GM18499 (cell line): ENCODE measurements at regions not wholly inside any gene's neighbourhood (a gene's known extent, or its start where the extent isn't known, plus 50 kb on each side); places are given as distances from the start of the nearest gene placed in this dataset.
A peak's percentile ranks its signal among the peaks of the same experiment; 100 is the strongest.

ENCODE experiments used
- ATAC-seq: cut with Tn5 transposase; IDR thresholded peaks from one replicate; pipeline ENCODE4 v1.9.1; 2021; ENCODE audit warnings: moderate number of reproducible peaks; ENCODE audit not compliant: insufficient read depth, unreplicated experiment

DNA sequence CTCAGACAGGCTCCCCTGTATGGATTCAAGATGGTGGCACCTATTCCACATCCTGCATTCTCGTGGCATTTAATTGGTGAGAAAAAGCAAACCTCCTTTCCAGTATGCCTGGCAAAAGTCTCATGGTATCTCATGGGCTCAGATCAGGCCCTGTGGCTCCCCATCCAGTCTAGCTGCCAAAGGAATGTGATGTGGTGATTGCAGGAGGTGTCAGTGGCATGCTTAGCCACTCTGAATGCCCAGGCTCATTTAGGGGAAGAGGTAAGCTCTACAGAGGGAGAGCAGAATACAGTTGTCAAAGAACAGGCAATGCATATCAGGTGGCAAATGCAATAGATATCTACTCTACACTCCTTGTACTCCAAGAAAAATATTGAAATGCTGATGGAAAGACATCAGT, 146.7 kb downstream of the SPATA19 start:
- no peak for ATAC-seq

DNA sequence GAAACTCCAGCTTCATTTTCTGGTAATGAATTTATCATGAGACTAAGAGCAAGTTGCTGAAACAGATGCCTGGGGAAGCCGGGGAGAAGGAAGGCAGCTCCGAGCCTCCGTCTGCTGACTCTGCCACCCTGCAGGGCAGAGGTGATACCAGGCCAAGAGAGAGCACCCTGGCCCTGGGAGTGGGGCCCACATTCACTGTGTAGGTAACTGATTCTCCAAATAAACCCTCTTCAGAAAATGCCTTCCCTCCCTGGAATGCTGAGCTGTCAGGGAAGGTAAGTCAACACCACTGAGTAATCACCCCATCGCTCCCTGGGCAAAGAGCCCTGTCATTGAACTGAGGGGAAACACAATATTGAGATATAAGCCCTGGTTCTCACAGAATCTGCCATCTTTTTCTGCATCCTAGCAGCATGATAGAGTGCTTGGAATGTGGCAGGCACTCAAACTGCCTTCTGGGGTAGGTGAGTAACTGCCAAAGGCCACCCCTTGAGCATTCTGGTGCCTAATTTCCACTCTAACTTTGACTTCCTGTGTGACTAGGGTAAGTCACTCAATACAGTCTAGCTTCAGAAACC, 147.6 kb downstream of the SPATA19 start:
- ATAC-seq = no peak

DNA sequence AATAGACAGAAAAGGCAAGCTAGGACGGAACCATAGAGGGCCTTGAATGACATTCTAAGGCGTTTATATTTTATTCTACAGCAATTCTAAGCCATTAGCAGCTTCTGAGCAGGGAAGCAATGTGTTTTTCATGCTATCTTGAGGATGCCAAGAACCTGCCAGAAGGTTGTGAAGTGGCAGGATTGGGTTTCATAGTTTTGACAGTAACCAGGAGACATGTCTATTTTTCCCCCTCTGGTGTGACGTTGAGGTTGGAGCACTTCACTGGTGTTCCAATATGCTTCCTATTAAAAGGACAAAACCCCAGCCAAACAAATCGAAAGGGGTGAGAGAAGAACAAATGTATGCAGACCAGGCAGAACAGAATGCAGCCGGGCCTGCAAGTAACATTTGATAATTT, 148.2 kb downstream of the SPATA19 start:
- no peak for ATAC-seq

DNA sequence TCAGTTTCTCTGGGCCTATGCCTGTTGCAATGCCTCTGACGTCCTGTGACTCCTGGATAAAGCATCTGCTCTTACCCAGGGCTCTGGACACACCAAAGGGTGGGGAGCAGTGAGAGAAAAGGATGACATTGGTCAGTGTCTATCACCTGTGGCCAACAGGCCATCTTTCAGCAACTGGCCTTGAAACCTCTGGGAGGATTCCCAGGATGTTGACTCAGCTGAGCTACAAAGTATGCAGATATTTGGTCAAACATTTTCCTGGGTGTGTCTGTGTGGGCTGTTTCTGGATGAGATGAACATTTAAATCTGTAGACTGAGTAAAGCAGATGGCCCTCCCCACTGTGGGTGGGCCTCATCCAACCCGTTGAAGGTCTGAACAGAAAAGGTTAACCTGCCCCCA, 149.9 kb downstream of the SPATA19 start:
- no peak for ATAC-seq

DNA sequence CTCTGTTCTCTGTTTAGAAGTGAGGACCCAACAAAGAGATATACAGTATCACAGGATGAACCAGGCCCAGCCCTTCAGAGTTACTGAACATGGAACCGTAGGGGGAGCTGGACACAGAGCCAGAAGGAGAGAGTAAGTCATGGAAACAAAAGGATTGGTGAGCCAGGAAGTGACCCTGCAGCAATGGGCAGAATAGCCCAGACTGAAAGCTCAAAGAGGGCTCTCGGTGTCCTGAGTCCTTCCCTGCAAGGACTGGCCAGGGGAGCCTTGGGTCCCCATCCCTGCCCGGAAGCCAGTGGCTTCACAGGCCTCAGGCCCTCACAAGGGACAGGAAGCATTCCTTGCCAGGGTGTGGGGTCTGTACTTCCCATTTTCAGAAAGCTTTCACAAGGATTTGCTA, 150.6 kb downstream of the SPATA19 start:
- ATAC-seq = no peak

DNA sequence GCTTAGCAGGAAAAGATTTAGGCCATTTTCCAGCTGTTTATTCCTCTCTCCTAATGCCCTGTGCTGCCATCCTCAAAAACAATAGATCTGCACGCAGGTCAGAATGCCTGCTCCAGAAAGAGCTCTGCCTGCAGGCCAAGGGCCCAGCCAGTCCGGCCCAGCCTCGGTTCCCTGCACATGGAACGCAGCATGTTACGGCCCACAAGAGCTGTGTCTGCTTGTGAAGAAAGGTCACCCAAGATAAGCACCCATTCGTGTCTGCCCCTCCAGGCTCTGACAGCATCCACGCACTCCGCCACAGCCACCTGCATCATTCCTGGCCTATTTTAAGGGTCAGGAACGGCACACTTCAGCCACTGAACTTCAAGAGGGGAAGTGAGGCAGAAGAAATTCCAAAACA, 152.2 kb downstream of the SPATA19 start:
- ATAC-seq = no peak

DNA sequence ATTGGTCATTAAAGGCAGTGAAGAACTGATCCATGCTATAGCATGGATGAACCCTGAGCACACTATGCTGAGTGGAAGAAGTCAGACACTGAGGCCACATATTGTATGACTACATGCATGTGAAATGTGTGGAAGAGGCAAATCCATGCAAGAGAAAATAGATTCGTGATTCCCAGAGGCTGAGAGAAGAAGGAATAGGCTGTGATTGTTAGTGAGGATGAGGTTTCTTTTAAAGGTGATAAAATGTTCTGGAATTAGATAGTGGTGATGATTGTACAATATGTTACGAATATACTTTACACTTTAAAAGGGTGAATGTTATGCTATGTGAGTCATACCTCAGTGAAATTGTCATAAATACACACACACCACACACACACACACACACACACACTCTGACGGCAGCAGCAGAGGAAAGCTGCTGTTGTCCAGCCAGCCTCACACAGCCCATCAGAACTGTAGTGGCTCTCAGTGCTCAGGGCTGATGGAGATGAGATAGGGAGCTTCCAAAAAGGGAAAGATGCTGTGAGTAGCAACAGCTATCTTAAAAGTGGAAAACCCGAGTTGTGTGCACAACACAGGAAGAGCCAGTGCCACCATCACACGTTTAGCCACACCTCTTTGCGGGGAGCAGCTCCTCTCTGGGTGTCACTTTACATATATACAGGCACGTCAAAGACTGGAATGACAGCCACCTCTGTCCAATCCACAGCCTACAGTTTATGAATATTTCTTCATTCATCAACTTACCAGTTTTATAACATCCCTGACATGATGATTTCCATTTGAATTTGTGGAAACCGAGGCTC, 153.0 kb downstream of the SPATA19 start:
- ATAC-seq = no peak

DNA sequence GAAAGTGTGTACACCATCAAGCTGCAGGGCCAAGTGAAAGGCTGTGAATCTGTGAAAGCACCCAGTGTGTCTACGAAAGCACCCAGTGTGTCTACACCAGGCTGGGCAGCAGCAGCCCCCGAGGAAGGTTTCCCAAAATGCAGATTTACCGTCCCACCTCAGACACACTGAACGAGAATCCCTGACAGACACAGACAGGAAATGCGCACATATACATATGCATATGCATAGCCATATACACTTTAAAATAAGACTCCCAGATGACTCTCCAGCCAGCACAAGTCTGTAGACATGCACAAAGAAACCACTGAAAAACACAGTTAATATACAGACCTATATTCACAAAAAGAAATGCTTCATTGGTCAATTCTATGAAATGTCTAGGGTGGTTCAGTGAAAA, 155.5 kb upstream of the OPCML start:
- no peak for ATAC-seq

DNA sequence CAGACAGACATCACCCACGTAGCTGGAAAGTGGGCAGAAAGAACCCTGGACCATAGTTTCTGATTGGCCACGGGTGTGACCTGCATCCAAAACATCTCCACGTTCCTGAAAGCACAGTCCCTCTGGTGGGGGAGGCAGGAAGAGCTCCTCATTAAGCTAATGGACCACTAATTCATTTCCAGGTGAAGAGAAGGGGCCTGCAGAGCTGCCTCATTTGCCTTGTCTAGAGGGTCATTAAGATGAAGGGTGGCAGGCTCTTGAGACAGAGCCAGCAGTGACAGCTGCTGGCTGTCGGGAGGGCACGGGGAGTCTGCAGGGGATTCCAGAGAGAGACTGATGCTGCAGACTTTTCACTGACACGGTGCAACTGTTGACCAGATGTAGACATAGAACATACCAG, 149.6 kb upstream of the OPCML start:
- ATAC-seq = no peak

DNA sequence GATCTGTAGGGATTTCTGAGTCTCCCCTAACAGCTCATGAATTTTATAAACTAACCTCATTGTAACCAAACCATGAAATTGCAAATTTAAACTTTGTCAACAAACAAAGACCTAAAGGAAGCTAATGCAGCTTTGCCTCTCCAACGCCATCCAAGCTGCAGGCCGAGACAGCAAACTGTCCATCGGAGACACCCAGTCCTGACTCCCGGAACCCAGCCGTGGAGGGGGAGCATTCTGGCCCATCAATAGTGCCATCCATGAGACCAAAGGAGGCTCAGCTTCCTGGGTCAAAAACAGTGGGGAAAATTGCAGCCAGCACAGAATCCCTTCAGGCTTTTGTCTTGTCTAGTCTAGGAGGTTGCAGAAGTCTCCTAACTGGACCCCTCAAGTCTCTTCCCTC, 147.6 kb upstream of the OPCML start:
- no peak for ATAC-seq

DNA sequence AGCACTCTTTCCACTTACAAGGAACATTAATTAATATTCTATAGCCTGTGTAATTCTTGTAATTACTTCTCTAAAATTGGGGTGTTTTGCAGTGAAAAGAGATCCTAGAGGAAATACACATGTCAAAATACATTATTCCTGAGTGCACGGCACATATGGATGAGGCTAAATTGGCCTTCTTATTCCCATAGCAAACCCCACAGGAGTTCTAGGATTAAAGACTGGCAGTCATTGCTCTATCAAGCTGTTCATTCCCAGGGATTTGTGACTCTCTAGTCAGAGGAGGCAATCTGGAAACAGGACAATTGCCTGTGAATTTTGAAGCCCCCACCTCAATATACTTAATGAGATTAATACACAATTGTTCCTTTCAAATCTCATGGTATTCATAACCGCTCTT, 145.9 kb upstream of the OPCML start:
- no peak for ATAC-seq

DNA sequence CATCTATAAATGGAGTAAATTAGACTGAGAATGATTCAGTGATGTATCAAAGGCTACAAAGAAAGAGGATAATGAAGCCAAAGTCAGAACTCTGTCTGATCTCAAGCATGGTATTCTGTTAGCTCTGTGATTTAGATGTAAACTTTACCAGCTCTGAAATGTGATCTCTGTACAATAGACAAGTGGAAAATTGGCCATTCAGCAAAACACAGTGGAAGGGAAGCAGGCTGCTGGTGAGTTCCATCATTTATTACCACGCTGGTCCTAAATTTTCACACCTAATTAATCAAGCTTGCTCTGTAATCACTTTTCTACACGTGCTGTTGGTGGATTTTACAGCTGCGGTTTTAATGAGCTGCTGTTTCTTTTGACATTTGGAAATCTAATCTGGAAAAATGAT, 145.1 kb upstream of the OPCML start:
- no peak for ATAC-seq

DNA sequence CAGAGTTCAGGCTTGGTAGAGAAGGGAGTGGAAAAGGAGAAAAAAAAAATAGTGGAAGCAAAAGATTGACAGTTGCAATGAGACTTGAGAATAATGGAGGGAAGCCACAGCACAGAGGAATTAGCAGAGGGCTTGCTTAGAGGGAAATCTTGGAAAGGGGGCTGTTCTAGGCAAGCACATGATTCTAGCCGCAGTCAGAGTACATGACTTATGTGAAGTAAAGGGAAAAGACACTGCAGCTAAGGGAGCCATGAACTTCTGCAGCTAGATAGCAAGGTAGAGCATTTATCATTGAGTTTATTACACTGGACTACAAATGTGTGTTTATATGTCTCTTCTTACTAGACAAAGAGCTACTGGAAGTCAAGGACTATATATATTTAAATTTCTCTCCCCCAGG, 144.0 kb upstream of the OPCML start:
- no peak for ATAC-seq

DNA sequence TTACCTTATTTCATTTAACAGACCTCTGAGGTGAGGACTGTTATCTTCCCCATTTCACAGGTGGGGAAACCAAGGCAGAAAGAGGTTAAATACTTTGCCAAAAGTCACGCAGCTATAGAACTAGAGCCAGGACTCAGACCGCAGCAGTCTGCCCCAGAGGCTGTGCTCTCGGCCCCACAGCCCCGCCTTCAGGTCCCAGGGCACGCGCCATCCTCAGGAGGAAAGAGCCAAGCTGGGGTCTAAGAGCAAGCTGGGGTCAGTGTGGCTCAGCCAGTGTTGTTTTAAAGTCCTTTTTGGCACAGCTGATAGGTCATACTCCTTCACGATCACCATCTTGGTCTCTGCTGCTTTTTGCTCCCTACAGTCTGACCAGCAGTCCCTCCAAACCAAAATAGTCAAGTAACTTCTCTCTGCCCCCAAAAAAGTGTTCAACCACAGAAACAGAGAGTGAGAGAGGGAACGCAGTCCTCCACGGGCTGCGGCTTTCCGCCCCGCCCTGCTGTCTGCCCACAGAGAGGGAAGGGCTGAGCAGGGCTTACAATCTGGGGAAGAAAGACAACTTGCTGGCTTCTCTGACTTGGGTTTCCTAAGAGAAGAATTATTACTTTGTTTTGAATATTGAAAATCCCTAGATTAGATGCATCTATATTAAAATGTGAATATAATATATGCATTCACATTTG, 137.2 kb upstream of the OPCML start:
- ATAC-seq = no peak

DNA sequence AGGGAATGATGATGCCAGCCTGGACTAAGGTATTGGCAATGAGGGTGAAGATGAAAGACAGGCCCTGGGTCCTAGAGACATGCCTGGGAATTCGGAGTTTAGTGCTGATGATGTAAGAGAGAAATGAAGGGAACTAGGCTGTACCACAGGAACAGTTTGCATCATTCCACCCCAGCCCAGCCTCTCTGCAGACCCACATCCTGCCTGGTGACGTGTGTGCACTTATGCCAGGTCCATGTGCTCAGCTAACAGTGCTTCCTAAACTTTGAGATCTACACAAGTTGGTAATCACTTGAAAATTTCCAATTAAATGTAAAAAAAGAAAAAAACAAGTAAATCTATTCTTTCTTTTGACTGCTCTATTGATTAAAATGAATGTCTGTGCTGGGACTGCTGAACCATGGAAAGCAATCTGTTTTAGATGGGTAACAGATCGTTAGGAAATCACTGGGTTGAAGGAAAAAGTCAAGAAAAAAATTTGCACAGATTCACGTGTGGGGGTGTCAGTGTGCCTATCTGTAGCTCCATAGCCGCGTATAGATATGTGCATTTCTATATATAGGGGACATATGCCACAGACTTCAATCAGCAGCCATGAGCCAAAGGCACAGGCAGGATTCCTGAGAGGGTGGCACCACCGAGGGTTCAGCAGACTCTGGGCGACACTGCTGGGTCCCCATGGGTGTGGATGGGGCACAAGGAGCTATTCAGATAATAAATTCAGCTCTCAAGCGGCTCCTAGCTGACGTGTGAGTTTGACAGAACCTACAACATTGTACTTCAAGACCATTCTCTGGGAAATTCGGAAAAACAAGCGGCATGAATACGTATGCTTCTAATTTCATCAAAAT, 131.1 kb upstream of the OPCML start:
- no peak for ATAC-seq

DNA sequence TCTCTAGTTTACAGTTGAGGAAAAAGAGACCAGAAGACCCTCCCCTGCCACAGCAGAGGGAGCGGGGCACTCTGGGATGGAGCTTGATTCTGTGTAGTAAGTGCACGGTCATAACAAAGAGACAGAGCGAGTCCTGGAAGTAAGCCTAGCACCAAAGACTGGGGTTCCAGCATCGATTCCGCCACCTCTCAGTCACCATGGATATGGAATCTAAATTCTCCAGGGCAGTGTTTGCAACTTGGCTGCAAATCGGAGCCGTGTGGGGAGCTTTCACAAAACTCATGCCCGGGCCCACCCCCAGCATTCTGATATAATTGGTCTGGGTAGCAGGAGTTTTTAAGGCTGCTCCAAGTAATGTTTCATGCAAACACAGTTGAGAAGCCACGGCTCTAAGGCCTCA, 129.5 kb upstream of the OPCML start:
- ATAC-seq = no peak

DNA sequence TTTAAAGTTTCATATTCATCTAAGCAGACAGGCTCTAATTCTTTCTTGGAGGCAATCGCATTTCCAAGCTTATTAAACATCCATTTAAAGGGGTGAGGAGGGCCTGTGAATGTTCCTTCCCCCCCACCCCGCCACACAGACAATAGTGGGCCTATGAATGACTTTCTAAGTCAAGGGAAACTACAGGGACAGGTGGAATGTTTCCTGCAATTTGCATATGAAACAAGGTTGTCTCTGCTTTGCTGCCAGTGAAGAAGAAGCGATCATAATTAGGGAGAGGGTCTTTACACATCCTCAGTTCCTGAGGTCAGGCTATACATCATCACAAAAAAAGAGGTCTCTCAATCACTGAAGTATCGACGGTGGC, 127.9 kb upstream of the OPCML start:
- no peak for ATAC-seq

DNA sequence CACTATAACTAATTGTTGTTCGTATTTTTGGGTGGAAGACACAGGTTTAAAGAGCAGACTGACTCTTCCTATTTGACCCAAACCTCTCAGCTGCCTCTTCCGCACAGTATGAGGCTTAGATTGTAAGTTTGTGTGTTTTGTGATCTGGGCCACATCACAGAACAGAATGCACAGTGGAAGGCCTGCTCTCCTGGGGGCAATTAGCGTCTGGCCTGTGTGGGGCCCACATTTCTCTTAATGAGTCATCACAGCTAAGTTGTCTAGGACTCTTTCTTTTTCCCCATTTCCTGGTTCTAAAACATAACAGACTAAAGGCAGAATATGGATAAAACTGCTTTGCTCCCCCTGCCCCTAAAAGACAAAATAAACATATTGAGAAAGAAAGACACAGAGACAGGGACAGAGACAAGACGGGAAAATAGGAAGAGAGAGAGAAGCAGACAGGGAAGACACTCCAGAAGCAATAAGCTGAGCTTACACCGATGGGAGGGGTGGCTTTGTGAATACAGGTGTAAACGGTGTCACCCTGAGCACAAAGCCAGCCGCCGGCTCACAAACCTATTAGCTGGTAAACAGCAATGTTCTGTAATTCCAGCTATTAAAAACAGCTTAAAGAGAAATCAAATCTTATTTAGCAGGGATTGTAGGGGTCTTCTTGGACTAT, 127.4 kb upstream of the OPCML start:
- ATAC-seq = peak; percentile 77

DNA sequence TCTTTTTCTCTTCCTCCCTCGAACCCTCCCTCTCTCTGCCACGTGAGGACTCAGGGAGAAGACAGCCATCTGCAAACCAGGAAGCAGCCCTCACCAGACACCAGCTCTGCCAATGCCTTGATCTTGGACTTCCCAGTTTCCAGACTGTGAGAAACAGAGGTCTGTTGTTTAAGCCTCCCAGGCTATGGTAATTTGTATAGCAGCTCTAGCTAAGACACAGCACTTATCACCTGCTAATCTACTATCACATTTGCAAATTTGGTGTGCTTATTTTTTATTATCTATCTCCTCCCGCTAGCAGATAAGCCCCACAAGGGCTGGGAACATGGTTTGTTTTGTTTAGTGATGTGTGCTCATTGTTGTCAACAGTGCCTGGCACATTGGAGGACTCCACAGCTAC, 124.8 kb upstream of the OPCML start:
- ATAC-seq = no peak

DNA sequence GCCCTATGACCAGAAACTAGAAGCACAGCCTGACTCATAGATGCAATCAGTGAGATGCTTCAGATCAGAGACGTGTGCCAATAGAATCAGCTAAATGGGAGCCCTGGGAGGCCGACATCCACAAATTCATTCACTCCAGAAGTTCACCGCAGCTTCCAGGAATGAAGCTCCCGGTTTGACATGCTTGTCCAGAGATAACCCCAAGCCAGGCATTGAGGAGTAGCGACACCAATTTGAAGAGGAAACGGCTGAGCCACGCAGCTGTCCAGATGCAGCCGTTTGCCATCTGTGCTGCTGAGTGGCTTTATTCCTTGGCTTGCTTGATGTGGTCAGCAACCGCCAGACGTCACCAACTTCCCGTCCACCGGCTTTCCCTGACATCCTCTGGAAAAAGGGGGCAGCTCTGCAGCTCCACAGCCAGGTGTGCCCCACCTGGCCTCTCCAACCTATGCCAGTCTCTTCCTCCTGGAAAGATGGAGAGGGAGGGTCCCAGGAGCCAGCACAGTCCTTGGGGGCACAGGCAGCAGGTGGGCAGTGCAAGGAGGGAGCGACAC, 123.9 kb upstream of the OPCML start:
- ATAC-seq = no peak
